ENCODE measurements at regions not wholly inside any gene's neighbourhood (a gene's known extent, or its start where the extent isn't known, plus 50 kb on each side); places are given as distances from the start of the nearest gene placed in this dataset.

DNA sequence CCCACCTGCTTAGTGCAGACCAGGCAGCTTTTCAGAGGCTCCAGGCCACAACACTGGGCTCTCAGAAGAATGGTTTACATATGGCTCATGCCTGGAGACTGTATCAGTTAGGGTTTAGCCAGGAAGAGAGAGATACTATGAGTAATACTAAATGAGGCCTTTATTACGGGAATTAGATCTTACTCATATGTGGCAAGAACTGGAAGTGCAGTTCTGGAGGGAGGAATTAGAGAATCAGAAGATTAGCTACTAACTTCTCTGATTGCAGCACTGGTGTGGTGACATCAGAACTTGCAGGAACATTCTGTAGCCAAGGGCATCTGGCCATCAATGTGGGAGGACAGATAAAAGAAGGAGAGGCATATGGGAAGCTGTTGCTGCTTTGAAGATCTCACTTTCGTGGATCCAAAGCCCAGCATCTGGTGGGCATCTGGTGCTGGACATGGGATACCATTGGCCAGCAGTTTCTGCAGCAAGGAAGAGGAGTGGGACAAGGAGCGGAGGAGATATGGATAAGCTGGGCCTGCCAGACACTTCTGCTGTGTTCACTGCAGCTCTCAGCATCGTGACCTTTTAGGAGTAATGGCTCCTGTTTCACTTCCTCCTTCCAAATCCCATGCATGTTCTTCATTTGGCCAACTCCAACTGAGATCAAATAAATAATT, 248.5 kb downstream of the BTBD3 start:
- Histone ChIP-seq H2BK5ac (ENCODE audit: insufficient read length, low read length) (no peak overlapping the region), H4K91ac (ENCODE audit: insufficient read length, low read depth, low read length) (no peak overlapping the region), H3K14ac (ENCODE audit: insufficient read depth, low read length) (no peak overlapping the region), H2BK15ac (ENCODE audit: low read depth, low read length) (no peak overlapping the region), H3K23ac (ENCODE audit: insufficient read length, low read depth, low read length) (no peak overlapping the region), H3K79me2 (ENCODE audit: insufficient read depth, low read length) (no peaks in the 10 kb centered on the region), H2AFZ (ENCODE audit: low read length) (no peak overlapping the region), H3K79me1 (ENCODE audit: insufficient read depth, low read depth, low read length, poor library complexity, severe bottlenecking) (no peaks in the 10 kb centered on the region), H3K27me3 (ENCODE audit: insufficient read depth, low read length) (no peaks in the 10 kb centered on the region), H2BK120ac (ENCODE audit: low read depth, low read length, poor library complexity, severe bottlenecking) (no peak overlapping the region), H3K4ac (ENCODE audit: low read depth, low read length) (no peak overlapping the region), H3K18ac (ENCODE audit: insufficient read length, low read depth, low read length) (no peak overlapping the region), H3K4me1 (ENCODE audit: insufficient read depth, low read length) (no peaks in the 10 kb centered on the region), H2BK20ac (ENCODE audit: low read depth, low read length, poor library complexity, severe bottlenecking) (no peak overlapping the region), H3K27ac (ENCODE audit: insufficient read length, low read depth, low read length) (no peak overlapping the region), H3K9ac (ENCODE audit: extremely low read depth, insufficient read length, low read length) (no peak overlapping the region), H3T11ph (ENCODE audit: low read length) (no peak overlapping the region), H3K9me3 (ENCODE audit: control insufficient read depth, low read depth, low read length) (no peaks in the 10 kb centered on the region), H2BK12ac (ENCODE audit: insufficient read length, low read depth, low read length) (no peak overlapping the region), H4K5ac (ENCODE audit: insufficient read length, low read depth, low read length) (no peak overlapping the region), H4K20me1 (ENCODE audit: control insufficient read depth, insufficient read depth, insufficient read length) (no peaks in the 10 kb centered on the region), H2AK5ac (ENCODE audit: insufficient read length, low read length) (no peak overlapping the region), H4K8ac (replicated peaks; ENCODE audit: insufficient read length, low read depth, low read length) (no peak overlapping the region), H3K23me2 (ENCODE audit: insufficient read length, low read depth, low read length, poor library complexity, severe bottlenecking) (no peaks in the 10 kb centered on the region), H3K56ac (ENCODE audit: insufficient read length, low read depth, low read length) (no peak overlapping the region), H3K4me2 (ENCODE audit: insufficient read depth, insufficient read length, low read length) (no peak overlapping the region)
- no CpG with 5 or more reads among the region's 4 CpGs for WGBS (ENCODE audit: extremely low coverage, insufficient read length, low lambda C conversion rate)
- Mint-ChIP-seq H3K27ac (no peak overlapping the region), H3K27me3 (ENCODE audit: low read depth) (no peaks in the 10 kb centered on the region), H3K4me1 (no peaks in the 10 kb centered on the region), H3K4me3 (no peak overlapping the region), H3K9me3 (peaks cover 10 to 12% of the 10 kb centered on the region in 2 experiments), H3K36me3 (ENCODE audit: insufficient read depth in 1 of 3, low read depth in 3 of 3) (peaks cover 3 to 12% (median 3%) of the 10 kb centered on the region in 3 experiments; a peak in 4 of 7 replicates)
- TF ChIP-seq, protein P1, sequence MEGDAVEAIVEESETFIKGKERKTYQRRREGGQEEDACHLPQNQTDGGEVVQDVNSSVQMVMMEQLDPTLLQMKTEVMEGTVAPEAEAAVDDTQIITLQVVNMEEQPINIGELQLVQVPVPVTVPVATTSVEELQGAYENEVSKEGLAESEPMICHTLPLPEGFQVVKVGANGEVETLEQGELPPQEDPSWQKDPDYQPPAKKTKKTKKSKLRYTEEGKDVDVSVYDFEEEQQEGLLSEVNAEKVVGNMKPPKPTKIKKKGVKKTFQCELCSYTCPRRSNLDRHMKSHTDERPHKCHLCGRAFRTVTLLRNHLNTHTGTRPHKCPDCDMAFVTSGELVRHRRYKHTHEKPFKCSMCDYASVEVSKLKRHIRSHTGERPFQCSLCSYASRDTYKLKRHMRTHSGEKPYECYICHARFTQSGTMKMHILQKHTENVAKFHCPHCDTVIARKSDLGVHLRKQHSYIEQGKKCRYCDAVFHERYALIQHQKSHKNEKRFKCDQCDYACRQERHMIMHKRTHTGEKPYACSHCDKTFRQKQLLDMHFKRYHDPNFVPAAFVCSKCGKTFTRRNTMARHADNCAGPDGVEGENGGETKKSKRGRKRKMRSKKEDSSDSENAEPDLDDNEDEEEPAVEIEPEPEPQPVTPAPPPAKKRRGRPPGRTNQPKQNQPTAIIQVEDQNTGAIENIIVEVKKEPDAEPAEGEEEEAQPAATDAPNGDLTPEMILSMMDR (conservative IDR thresholded peaks at IDR 0.05) = no peak
- DNase-seq = no peak
